GM12878 (cell line): ENCODE measurements at regions not wholly inside any gene's neighbourhood (a gene's known extent, or its start where the extent isn't known, plus 50 kb on each side); places are given as distances from the start of the nearest gene placed in this dataset.

Source experiments
- ATAC-seq: fragments of 200-7000 bp; cut with Tn5 transposase; 3 replicates; pipeline ENCODE4 v1.9.1; 2020; ENCODE audit warnings: mild to moderate bottlenecking, moderate library complexity
- BruUV-seq: library from RNA; stranded (reverse); fragments of 400-500 nt; replicated peaks from 2 replicates; lab custom pipeline; 2021; lab: Mats Ljungman, UMichigan
- CTCF ChIA-PET: fragments of 300-600 bp; sonication (Branson Sonifier 250); formaldehyde crosslinking; extraction: SDS; loops from one replicate; lab custom pipeline; 2021; ENCODE audit warnings: inconsistent platforms; lab: Yijun Ruan, JAX
- POLR2A ChIA-PET: fragments of 350-600 bp; formaldehyde crosslinking; extraction: SDS; loops from one replicate; lab custom pipeline; 2021; ENCODE audit warnings: inconsistent platforms; lab: Charles Lee
- RAD21 ChIA-PET: fragments of 300-600 bp; sonication (Branson Sonifier 250); formaldehyde crosslinking; loops from one replicate; lab custom pipeline; 2023; ENCODE audit warnings: antibody characterized with exemption; ENCODE audit not compliant: unreplicated experiment; lab: Charles Lee
- SMC1A ChIA-PET: fragments of 300-600 bp; sonication (Branson Sonifier 250); formaldehyde crosslinking; loops from one replicate; lab custom pipeline; 2023; ENCODE audit not compliant: unreplicated experiment, uncharacterized antibody; lab: Charles Lee
- DNase-seq: peaks from one replicate; pipeline ENCODE4 v3.0.0-alpha.2; 2011; ENCODE audit warnings: low read depth, low spot score
- FAIRE-seq: peaks from 3 replicates; lab custom pipeline; 2011; peaks lifted over from hg19 to GRCh38; lab: Jason Lieb, UNC
- H2AFZ ChIP-seq: 2 replicates; pipeline ENCODE4 v1.6.0; 2011; ENCODE audit warnings: low read depth, low read length, control low read depth; ENCODE audit not compliant: control insufficient read depth
- H3K27ac ChIP-seq: 2 replicates; pipeline ENCODE4 v1.5.1; 2011; ENCODE audit warnings: control low read depth; ENCODE audit not compliant: control insufficient read depth, insufficient read depth
- H3K27me3 ChIP-seq, 2 experiments: replicated peaks in 1 of 2; 2 replicates each; pipeline versions ENCODE4 v1.6.0 to v1.6.1; 2011; ENCODE audit warnings: low read length in 1 of 2; ENCODE audit not compliant: control insufficient read depth in 2 of 2, insufficient read depth in 2 of 2
- H3K36me3 ChIP-seq, 2 experiments: 2 replicates each; pipeline ENCODE4 v1.5.1; 2011; ENCODE audit warnings: low read length in 1 of 2; ENCODE audit not compliant: control insufficient read depth in 2 of 2, insufficient read depth in 2 of 2
- H3K4me1 ChIP-seq: 2 replicates; pipeline ENCODE4 v1.6.1; 2011; ENCODE audit warnings: mild to moderate bottlenecking, low read length, moderate library complexity, mixed read lengths; ENCODE audit not compliant: control insufficient read depth, insufficient read depth
- H3K4me2 ChIP-seq: 2 replicates; pipeline ENCODE4 v1.6.0; 2011; ENCODE audit warnings: control low read depth; ENCODE audit not compliant: control insufficient read depth, insufficient read depth
- H3K4me3 ChIP-seq: fragments of 200-600 bp; sonication (generic); 2 replicates; pipeline ENCODE4 v1.5.1; 2016
- H3K79me2 ChIP-seq: 2 replicates; pipeline ENCODE4 v1.6.0; 2011; ENCODE audit warnings: low read length; ENCODE audit not compliant: control insufficient read depth, insufficient read depth
- H3K9ac ChIP-seq: 2 replicates; pipeline ENCODE4 v1.8.0; 2011; ENCODE audit warnings: low read length, control low read depth, mixed read lengths; ENCODE audit not compliant: control insufficient read depth, insufficient read depth
- H3K9me3 ChIP-seq: replicated peaks from 3 replicates; pipeline ENCODE4 v1.5.1; 2011; ENCODE audit warnings: mild to moderate bottlenecking, low read length; ENCODE audit not compliant: control insufficient read depth, insufficient read depth
- H4K20me1 ChIP-seq: 2 replicates; pipeline ENCODE4 v1.6.0; 2011; ENCODE audit not compliant: control insufficient read depth, insufficient read depth
- CBX5 ChIP-seq: sonication (generic); IDR thresholded peaks from 2 replicates; pipeline ENCODE4 v1.6.1; 2016; ENCODE audit warnings: low read depth, moderate library complexity, mild to moderate bottlenecking, inconsistent platforms
- CHD1 ChIP-seq: IDR thresholded peaks from 2 replicates; pipeline ENCODE4 v1.6.1; 2012; ENCODE audit warnings: low read depth, low read length, improper control_type of control experiment
- CHD2 ChIP-seq: IDR thresholded peaks from 2 replicates; pipeline ENCODE4 v1.6.1; 2011; ENCODE audit warnings: low read depth, low read length, improper control_type of control experiment, borderline replicate concordance
- CREB1 ChIP-seq: IDR thresholded peaks from 2 replicates; pipeline ENCODE4 v1.6.1; 2012; ENCODE audit warnings: low read depth, mild to moderate bottlenecking, inconsistent platforms
- CTCF ChIP-seq, 3 experiments: IDR thresholded peaks in 2 of 3; conservative IDR thresholded peaks in 1 of 3; 2 replicates each; pipeline ENCODE4 v1.5.1; 2011; ENCODE audit warnings: low read depth in 3 of 3, low read length in 3 of 3, mild to moderate bottlenecking in 3 of 3, control low read depth in 2 of 3, moderate library complexity in 2 of 3, inconsistent platforms in 1 of 3, mixed read lengths in 1 of 3; ENCODE audit not compliant: control insufficient read depth in 2 of 3, insufficient read depth in 1 of 3; ENCODE audit errors: extremely low read depth in 1 of 3
- E2F8 ChIP-seq: fragments of 450-650 bp; IDR thresholded peaks from 2 replicates; pipeline ENCODE4 v1.6.1; 2018; ENCODE audit warnings: mild to moderate bottlenecking, low read depth, moderate library complexity; ENCODE audit not compliant: partially characterized antibody
- MYC ChIP-seq: IDR thresholded peaks from 2 replicates; pipeline ENCODE4 v1.6.1; 2011; ENCODE audit warnings: mild to moderate bottlenecking, low read length, moderate library complexity, inconsistent platforms; ENCODE audit not compliant: insufficient read depth, insufficient replicate concordance, insufficient read length, severe bottlenecking
- POLR2AphosphoS5 ChIP-seq: IDR thresholded peaks from 2 replicates; pipeline ENCODE4 v1.6.1; 2011; ENCODE audit warnings: mild to moderate bottlenecking, low read length, inconsistent platforms
- REST ChIP-seq: IDR thresholded peaks from 2 replicates; pipeline ENCODE4 v1.6.1; 2012; ENCODE audit warnings: mild to moderate bottlenecking, low read depth, low read length
- SREBF1 ChIP-seq: IDR thresholded peaks from 2 replicates; pipeline ENCODE4 v1.6.1; 2012; ENCODE audit warnings: mild to moderate bottlenecking, low read length
- TCF3 ChIP-seq: IDR thresholded peaks from 2 replicates; pipeline ENCODE4 v1.6.1; 2012; ENCODE audit warnings: low read depth, mild to moderate bottlenecking, low read length, borderline replicate concordance; ENCODE audit not compliant: insufficient read depth
- ZBTB33 ChIP-seq: fragments of 450-650 bp; IDR thresholded peaks from 2 replicates; pipeline ENCODE4 v1.6.1; 2017; ENCODE audit warnings: mild to moderate bottlenecking
- ZSCAN29 ChIP-seq: fragments of 450-650 bp; IDR thresholded peaks from 2 replicates; pipeline ENCODE4 v1.6.1; 2017; ENCODE audit warnings: mild to moderate bottlenecking, moderate library complexity
- WGBS: methylation state at CpG from one replicate; pipeline ENCODE4 v1.1.6; 2016; ENCODE audit warnings: low lambda C conversion rate; ENCODE audit not compliant: insufficient replicate concordance, insufficient coverage; ENCODE audit errors: missing lambda C conversion rate; 5-methylcytosine and 5-hydroxymethylcytosine counted together
- in situ Hi-C: fragments of 300-500 bp; cut with MboI; formaldehyde crosslinking; loops from 9 replicates; pipeline ENCODE4 v1.14.3; 2018; ENCODE audit warnings: mixed read lengths
- intact Hi-C: fragments of 100-400 bp; cut with micrococcal nuclease; formaldehyde crosslinking; loops from one replicate; pipeline ENCODE4 v1.14.2; 2022; ENCODE audit not compliant: unreplicated experiment

GRCh38 chr4:42719257-42719656 lies 62.4 kb upstream of the ATP8A1 start:
- no peak for FAIRE-seq
- POLR2A ChIA-PET = no interaction called here
- Histone ChIP-seq H2AFZ (no peak overlapping the region), H3K27me3 (no peaks in the 10 kb centered on the region), H3K36me3 (no peaks in the 10 kb centered on the region), H3K9me3 (no peaks in the 10 kb centered on the region), H4K20me1 (no peaks in the 10 kb centered on the region), H3K9ac (no peak overlapping the region), H3K4me3 (no peak overlapping the region), H3K79me2 (no peaks in the 10 kb centered on the region), H3K27ac (no peak overlapping the region), H3K4me2 (no peak overlapping the region), H3K4me1 (no peaks in the 10 kb centered on the region)
- TF ChIP-seq CREB1 (no peak), ZBTB33 (no peak), REST (no peak), CTCF (IDR thresholded peaks at IDR 0.05 in 2 of 3, conservative IDR thresholded peaks at IDR 0.05 in 1 of 3; ENCODE audit: control insufficient read depth in 2 of 3, extremely low read depth in 1 of 3, insufficient read depth in 1 of 3, low read depth in 3 of 3, low read length in 3 of 3) (no peak), TCF3 (no peak), ZSCAN29 (no peak), E2F8 (no peak), CHD1 (no peak), MYC (no peak), POLR2AphosphoS5 (no peak), CBX5 (no peak), CHD2 (no peak), SREBF1 (no peak)
- BruUV-seq = no TSS peak
- SMC1A ChIA-PET = no interaction called here
- CTCF ChIA-PET = no interaction called here
- 58% methylated on average over 1 of the region's 1 CpG for WGBS
- in situ Hi-C loops = no loop called here
- ATAC-seq = no peak
- no peak for DNase-seq
- RAD21 ChIA-PET = no interaction called here
- intact Hi-C loops = no loop called here
